RWPE2 (cell line): ENCODE measurements at regions not wholly inside any gene's neighbourhood (a gene's known extent, or its start where the extent isn't known, plus 50 kb on each side); places are given as distances from the start of the nearest gene placed in this dataset.

Experiments
- ATAC-seq: fragments of 200-7000 bp; cut with Tn5 transposase; 3 replicates; pipeline ENCODE4 v1.9.1; 2021; ENCODE audit warnings: low read depth
- DNase-seq: peaks from one replicate; pipeline ENCODE4 v3.0.0-alpha.2; 2020; ENCODE audit warnings: low spot score
- H3K27ac ChIP-seq: fragments of 450-650 bp; 2 replicates; pipeline ENCODE4 v1.5.1; 2017; ENCODE audit warnings: mild to moderate bottlenecking; ENCODE audit not compliant: poor library complexity, severe bottlenecking
- H3K27me3 ChIP-seq: fragments of 250-450 bp; sonication (Bioruptor Pico); 2 replicates; pipeline ENCODE4 v1.5.1; 2021; ENCODE audit warnings: mild to moderate bottlenecking, moderate library complexity; ENCODE audit not compliant: insufficient read depth, poor library complexity, severe bottlenecking
- H3K36me3 ChIP-seq: fragments of 250-450 bp; sonication (Bioruptor Pico); 2 replicates; pipeline ENCODE4 v1.5.1; 2020; ENCODE audit warnings: low read depth, mild to moderate bottlenecking, moderate library complexity
- H3K4me1 ChIP-seq: fragments of 250-450 bp; sonication (Bioruptor Pico); 2 replicates; pipeline ENCODE4 v1.5.1; 2021; ENCODE audit warnings: mild to moderate bottlenecking, moderate library complexity; ENCODE audit not compliant: insufficient read depth, poor library complexity, severe bottlenecking
- H3K4me3 ChIP-seq: fragments of 250-450 bp; sonication (Bioruptor Pico); 2 replicates; pipeline ENCODE4 v1.5.1; 2021; ENCODE audit warnings: mild to moderate bottlenecking, moderate library complexity; ENCODE audit not compliant: severe bottlenecking
- H3K9me3 ChIP-seq: fragments of 250-450 bp; sonication (Bioruptor Pico); 2 replicates; pipeline ENCODE4 v1.5.1; 2021; ENCODE audit warnings: mild to moderate bottlenecking, moderate library complexity; ENCODE audit not compliant: severe bottlenecking
- CTCF ChIP-seq: fragments of 450-650 bp; IDR thresholded peaks from one replicate; pipeline ENCODE4 v1.5.1; 2017; ENCODE audit warnings: mild to moderate bottlenecking, moderate library complexity; ENCODE audit not compliant: poor library complexity, severe bottlenecking

GRCh38 chr10:105968666-105969065 is 1195.8 kb downstream of the SORCS1 start:
- Histone ChIP-seq H3K4me1 (no peaks in the 10 kb centered on the region), H3K9me3 (no peaks in the 10 kb centered on the region), H3K27ac (no peak overlapping the region), H3K4me3 (no peak overlapping the region), H3K36me3 (no peaks in the 10 kb centered on the region), H3K27me3 (no peaks in the 10 kb centered on the region)
- ATAC-seq (no peak), DNase-seq (no peak)
- TF ChIP-seq CTCF: no peak

GRCh38 chr10:105967256-105967655 is 1197.2 kb downstream of the SORCS1 start:
- H3K36me3 ChIP-seq: no peaks in the 10 kb centered on the region
- H3K27me3 ChIP-seq: no peaks in the 10 kb centered on the region
- H3K9me3 ChIP-seq: no peaks in the 10 kb centered on the region
- TF ChIP-seq CTCF: no peak
- H3K4me1 ChIP-seq: no peaks in the 10 kb centered on the region
- ATAC-seq: no peak
- H3K4me3 ChIP-seq: no peak overlapping the region
- no peak overlapping the region for H3K27ac ChIP-seq
- DNase-seq: no peak

- H3K4me1 ChIP-seq: no peaks in the 10 kb centered on the region
- no peak for TF ChIP-seq CTCF
- ATAC-seq: no peak
- no peaks in the 10 kb centered on the region for H3K9me3 ChIP-seq
- no peak for DNase-seq
- H3K27ac ChIP-seq: no peak overlapping the region
- H3K4me3 ChIP-seq: no peak overlapping the region
- H3K36me3 ChIP-seq: no peaks in the 10 kb centered on the region
- no peaks in the 10 kb centered on the region for H3K27me3 ChIP-seq
These were observed 1199.4 kb downstream of the SORCS1 start for GRCh38 chr10:105965141-105965540.

GRCh38 chr10:105964009-105964408 is 1200.5 kb downstream of the SORCS1 start:
- Histone ChIP-seq H3K4me3 (no peak overlapping the region), H3K4me1 (no peaks in the 10 kb centered on the region), H3K9me3 (no peaks in the 10 kb centered on the region), H3K27ac (no peak overlapping the region), H3K27me3 (no peaks in the 10 kb centered on the region), H3K36me3 (no peaks in the 10 kb centered on the region)
- no peak for TF ChIP-seq CTCF
- DNase-seq (no peak), ATAC-seq (no peak)

- Histone ChIP-seq H3K9me3 (no peaks in the 10 kb centered on the region), H3K27ac (no peak overlapping the region), H3K36me3 (no peaks in the 10 kb centered on the region), H3K27me3 (no peaks in the 10 kb centered on the region), H3K4me3 (no peak overlapping the region), H3K4me1 (no peaks in the 10 kb centered on the region)
- no peak for TF ChIP-seq CTCF
- no peak for ATAC-seq
- DNase-seq: no peak
These were observed 1201.1 kb downstream of the SORCS1 start for GRCh38 chr10:105963334-105963884.
